ENCODE measurements at regions not wholly inside any gene's neighbourhood (a gene's known extent, or its start where the extent isn't known, plus 50 kb on each side); places are given as distances from the start of the nearest gene placed in this dataset.

DNA sequence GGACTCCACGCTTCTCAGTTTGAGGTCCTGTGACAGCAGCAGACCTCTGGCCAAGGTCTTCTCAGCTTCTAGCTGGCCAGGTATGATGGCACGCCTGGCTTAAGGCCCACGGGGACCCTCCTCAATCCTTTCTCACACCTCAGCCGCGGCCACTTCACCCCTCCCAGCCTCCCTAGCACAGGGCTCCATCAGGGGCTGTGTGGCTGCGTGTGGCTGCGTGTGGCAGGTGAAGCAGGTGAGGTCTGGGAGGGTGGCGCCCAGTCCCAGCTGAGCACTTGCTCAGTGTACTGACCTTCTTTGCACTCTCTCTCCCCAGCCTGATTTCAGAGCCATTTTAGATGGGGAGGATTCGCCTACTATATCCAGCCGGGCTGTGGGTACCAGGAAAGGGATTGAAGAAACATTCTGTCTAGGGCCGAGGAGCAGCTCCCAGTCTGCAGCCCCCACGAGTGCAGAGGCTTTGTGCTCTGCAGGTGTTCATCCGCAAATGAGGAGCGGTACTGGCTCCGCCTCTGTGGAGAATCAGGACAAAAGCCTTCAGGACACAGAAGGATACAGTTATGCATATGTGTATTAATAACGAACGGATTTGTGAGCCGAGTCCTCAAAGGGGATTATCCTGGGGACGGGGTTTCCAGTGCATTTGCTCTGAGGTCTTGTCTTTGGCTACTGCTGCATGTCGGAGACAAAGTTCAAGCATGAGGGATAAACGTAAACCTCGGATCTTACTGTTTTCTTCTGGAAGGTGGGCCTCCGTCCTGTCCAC is 236.9 kb upstream of the RAB6C start:
- TF ChIP-seq, protein P1, sequence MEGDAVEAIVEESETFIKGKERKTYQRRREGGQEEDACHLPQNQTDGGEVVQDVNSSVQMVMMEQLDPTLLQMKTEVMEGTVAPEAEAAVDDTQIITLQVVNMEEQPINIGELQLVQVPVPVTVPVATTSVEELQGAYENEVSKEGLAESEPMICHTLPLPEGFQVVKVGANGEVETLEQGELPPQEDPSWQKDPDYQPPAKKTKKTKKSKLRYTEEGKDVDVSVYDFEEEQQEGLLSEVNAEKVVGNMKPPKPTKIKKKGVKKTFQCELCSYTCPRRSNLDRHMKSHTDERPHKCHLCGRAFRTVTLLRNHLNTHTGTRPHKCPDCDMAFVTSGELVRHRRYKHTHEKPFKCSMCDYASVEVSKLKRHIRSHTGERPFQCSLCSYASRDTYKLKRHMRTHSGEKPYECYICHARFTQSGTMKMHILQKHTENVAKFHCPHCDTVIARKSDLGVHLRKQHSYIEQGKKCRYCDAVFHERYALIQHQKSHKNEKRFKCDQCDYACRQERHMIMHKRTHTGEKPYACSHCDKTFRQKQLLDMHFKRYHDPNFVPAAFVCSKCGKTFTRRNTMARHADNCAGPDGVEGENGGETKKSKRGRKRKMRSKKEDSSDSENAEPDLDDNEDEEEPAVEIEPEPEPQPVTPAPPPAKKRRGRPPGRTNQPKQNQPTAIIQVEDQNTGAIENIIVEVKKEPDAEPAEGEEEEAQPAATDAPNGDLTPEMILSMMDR (optimal IDR thresholded peaks at IDR 0.05 in 1 of 3, IDR thresholded peaks at IDR 0.05 in 1 of 3, conservative IDR thresholded peaks at IDR 0.05 in 1 of 3; ENCODE audit: extremely low read depth in 1 of 3, insufficient read depth in 2 of 3, low read length in 3 of 3): no peak
- no peak for TF ChIP-seq EZH2 (IDR thresholded peaks at IDR 0.05; ENCODE audit: low read length)
